ENCODE measurements at regions not wholly inside any gene's neighbourhood (a gene's known extent, or its start where the extent isn't known, plus 50 kb on each side); places are given as distances from the start of the nearest gene placed in this dataset.

DNA sequence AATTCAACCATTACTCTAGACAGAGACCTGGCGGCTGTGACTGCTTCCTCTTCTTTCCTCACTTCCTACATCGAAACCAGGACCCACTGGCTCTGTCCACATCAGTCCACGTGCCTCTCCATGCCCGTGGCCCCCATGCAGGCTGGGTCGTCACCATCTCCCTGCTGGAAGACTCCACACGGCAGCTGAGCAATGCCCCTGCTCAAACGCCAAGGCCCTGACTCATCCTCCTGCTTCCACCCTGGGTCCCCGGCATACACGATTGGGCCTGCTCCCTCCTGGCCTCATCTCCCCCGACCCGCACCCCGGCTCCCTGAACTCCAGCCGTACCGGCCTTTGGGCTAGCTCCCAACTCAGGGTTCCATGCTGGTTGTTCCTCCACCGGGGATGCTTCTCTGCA is 67.2 kb upstream of the IER5L start:
- no peak for DNase-seq

DNA sequence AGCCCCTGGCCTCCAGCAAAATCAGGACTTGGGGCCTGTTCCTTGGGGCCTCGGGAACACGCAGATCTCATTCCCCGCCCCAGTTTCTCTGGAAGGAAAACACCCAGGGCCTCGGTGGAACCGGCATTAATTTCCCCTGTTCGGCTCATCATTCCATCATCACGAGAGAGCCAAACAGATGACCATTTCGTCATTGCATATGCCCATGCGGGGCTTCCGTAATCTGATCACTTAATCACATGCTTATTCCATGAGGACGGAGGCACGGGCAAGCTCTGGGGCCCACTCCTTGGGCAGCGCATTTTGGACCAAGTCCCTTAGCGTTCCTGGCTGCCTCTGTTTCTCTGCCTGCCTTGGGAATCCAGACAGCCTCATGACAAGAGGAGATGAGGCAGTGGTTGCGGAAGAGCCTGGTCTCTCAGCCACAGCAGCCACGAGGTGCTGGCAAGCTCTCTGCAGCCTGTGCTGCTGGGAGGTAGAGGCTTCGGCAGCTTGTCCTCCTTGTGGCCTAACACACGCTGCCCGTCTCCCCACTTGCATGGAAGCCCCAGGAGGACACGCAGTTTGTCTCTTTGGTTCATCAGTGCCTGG is 65.0 kb upstream of the IER5L start:
- DNase-seq = peak; percentile 66

GRCh38 chr9:129242191-129242941 is 64.3 kb upstream of the IER5L start:
- DNase-seq = peak; percentile 23

DNA sequence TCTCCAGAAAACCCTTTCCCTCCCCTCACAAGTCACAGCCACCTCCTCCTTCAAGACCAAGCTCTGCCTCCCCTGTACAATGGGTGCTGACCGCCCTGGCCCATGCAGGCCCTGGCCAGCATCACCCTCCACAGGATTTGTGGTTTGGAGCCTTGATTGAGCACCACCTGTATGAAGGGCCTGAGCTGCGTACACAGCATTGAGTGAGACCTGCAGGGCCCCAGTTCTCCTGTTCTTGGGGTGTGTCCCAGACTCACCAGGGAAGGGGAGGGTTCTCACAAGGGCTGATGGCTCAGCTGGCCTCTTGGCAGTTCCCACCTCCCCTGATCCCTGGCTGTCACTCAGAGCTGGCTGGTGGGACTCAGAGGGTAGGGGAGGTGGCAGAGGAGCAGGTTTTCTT is 63.7 kb upstream of the IER5L start:
- no peak for DNase-seq

DNA sequence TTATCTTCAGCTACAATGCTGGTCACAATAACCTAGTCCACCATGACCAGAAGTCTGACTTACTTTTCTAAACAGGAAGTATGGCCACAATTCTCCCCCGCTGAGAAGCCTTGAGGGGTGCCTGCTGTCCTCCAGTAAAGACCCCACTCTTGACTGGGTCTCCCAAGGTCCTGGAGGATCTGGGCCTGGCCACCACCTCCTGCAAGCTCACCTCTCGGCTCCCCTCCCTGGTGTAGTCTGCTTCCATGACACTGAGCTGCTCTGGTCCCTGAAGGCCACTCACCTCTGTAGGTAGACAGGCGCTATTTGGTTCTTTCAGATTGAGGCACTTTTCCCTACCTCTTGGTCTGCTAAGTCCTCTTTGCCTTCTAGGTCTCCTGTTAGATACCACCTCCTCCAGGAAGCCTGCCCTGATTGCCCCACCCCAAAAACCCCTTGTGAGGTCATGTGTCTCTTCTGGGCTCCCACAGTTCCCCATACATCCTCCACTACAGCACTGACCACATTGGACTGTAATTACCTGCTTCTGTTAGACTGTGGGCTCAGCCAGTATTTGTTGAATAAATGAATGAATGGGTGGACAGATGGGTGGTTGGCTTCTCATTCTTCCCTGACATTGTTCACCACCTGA is 62.6 kb upstream of the IER5L start:
- no peak for DNase-seq

DNA sequence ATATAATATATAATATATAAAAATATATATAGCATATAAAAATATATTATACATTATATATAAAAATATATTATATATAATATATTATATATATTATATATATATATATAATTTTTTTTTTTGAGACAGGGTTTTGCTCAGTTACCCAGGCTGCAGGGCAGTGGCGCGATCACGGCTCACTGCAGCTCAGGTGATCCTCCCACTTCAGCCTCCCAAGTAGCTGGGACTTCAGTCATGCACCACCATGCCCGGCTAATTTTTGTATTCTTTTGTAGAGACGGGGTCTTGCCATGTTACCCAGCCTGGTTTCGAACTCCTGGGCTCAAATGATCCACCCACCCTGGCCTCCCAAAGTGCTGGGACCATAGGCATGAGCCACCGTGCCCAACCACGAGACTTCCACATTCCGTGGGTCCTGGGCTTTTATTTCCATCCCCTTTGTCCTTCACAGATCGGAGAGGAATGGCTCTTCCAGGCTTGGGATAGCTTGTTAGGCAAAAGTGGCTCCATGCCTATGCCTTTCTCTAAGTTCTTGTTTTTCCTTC is 62.0 kb upstream of the IER5L start:
- DNase-seq = no peak

- DNase-seq = no peak
Measured at GRCh38 chr9:129237803-129238202, 59.7 kb upstream of the IER5L start.

DNA sequence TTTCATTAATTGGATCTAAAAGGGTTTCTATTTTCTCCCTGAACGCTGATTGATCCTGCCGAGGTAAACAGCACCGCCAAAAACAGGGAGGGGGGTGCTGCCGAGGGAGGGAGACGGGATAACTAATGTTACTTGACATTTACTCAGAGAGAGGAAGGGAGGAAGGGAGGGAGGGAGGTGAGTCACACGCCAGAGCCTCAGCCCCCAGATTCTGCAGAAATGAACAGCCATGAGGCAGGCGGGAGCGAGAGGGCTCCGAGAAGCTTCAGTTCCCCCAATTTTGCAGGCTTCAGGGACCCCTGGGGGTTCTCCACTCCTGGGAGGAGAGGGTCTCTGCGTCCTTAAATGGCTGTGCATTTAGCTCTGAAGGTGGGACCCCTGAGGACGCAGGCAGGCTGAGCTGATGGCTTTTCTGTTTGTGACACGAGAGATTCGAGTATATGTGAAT is 59.1 kb upstream of the IER5L start:
- no peak for DNase-seq

DNA sequence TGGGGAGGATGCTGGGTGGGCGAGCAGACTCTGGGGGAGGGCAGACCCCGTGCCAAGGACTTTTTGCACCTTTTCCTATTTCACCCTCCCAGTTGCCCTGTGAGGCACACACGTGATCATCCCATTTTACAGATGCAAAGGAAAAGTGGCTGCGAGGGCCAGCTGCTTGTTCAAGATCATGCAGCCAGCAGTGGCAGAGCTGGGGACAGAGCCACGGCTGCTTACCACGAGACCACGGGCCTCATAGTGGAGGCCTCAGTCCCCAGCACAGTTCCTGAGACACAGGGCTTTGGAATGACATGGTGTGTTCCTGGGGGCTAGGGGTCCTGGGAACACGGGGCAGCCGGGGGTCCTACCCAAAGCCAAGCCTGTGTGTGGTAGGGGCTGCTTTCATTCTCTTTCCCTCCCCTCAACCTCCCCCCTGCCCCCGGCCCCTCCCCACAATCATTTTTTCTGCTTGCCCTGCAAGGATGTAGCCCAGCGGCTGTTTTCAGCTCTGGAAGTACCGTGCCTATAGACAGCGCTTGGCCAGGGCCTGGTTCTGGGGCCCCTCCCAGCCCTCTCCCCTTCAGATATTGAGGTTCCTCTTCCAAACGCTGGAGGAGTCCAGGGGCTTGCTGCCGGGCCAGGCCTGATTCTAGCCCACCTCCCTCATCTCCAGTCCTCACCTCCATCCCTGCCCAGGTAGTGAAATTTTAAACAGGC is 58.5 kb upstream of the IER5L start:
- no peak for DNase-seq

GRCh38 chr9:129235931-129236331 is 57.9 kb upstream of the IER5L start:
- no peak for DNase-seq

DNA sequence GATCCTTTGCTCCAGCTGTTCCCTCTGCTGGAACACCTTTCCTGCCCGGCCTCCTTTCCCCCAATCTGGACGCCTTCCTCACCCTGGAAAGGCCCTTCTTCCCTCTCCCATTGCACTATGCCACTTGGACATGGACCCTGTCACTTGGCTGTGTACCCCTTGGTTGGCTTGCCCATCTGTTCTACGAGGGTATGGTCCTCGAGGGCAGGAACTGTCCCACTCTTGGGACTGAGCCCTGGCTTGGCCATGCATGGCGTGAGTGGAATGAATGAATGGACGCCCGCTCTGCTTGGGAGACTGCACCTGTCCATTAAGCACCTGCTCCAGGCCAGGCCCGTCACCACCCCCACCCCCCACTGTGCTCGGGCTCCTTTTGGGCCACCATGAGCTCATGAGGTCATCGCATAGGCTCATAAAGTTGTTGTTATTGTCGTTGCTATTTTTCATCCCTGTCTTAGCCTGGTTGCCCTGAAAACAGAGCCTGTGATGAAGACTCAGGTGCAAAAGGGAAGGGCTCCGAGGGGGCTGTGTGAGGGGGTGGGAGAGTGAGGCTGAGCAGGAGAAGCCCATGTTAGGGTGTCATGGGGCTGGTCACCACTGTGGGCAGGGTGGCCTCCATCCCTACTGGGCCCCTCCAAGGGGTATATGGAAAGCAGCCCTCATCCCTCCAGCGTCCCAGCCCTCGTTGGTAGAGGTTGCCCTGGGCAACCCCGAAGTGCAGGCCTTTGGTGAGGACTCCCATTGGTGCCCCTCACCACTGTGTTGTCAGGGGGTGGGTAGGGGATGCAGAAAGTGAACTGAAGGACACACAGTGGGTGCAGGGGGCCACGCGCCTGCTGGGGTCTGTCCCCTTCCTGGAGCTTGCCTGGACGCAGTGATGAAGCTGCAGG is 57.2 kb upstream of the IER5L start:
- no peak for DNase-seq

GRCh38 chr9:129234491-129234890 is 56.4 kb upstream of the IER5L start:
- no peak for DNase-seq

DNA sequence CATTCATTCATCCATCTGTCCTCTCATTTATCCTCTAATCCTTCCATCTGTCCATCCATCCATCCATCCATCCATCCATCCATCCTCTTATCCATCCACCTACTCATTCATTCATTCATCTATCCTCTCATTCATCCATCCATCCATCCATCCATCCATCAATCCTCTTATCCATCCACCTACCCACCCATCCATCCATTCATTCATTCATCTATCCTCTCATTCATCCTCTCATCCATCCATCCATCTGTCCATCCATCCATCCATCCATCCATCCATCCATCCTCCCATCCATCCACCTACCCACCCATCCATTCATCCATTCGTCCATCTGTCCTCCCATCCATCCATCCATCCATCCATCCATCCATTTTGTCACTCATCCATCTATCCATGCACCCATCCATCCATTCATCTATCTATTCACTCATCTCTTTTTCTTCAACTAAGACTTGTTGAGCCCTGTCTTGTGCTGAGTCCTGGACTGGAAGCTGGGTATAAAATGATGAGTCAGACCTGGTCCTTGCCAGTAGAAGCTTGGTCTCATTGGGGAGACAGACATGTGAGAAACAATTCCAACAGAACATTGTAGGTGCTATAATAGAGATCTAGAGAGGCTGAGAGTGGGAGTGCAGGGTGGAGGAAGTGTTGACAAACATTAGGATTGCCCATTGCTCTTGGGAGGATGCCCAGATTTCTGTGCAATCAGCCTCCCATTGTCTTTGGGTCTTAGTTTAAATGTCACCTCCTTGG is 55.0 kb upstream of the IER5L start:
- DNase-seq = no peak

- DNase-seq = no peak
Measured at GRCh38 chr9:129231759-129232158, 53.7 kb upstream of the IER5L start.

DNA sequence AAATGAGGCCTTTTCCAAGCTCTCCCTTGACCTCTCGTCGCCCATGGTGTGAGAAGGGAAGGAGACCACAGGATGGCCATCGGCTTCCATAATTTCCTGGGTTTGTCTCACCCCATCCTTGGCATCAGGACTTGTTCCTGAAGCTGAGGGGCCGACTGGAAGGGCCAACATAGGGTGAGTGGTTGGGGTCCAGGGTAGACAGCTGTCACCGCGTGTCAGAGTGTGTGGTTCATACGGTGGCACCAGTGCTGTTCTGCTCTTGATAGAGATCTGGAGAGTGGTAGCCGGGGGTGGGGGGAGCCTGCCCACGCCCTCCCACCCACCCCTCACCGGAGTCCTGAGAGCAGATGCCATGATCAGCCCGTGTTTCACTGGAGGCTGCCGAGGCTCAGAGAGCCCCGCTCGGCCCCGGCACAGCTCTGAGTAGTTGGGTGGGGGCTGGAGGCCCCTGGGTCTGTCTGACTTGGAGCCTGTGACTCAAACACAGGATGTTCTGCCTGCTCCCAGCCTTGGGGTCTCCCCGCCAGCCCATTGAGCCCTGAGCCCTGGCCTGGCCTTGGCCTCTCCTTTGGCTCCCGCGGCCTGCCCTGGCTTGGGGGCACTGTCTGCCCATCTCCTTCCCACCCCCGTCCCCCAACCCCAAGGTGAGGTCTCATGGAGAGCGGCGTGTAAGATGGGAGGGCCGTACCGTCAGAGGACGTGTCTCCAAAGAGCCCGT is 53.1 kb upstream of the IER5L start:
- no peak for DNase-seq

- no peak for DNase-seq
Measured at GRCh38 chr9:129230302-129230701, 52.2 kb upstream of the IER5L start.

Data from DMS153 (cell line).